ENCODE measurements at regions not wholly inside any gene's neighbourhood (a gene's known extent, or its start where the extent isn't known, plus 50 kb on each side); places are given as distances from the start of the nearest gene placed in this dataset.

- CTCF ChIA-PET: no interaction called here
- intact Hi-C loops (cut with DNase I, micrococcal nuclease): no loop called here
Observed at GRCh38 chr4:119823045-119823444, 194.4 kb upstream of the PDE5A start.

GRCh38 chr4:119816473-119816872, 187.9 kb upstream of the PDE5A start:
- peaks cover 0 to 4% of the 10 kb centered on the region in 2 experiments for H3K27me3 ChIP-seq (ENCODE audit: control insufficient read depth in 1 of 2, insufficient read depth in 2 of 2, low read length in 2 of 2)
- ChIA-PET POLR2A (no interaction called here), CTCF (no interaction called here)
- no peak overlapping the region for H3K4me3 ChIP-seq (ENCODE audit: low read length)
- intact Hi-C loops (cut with DNase I, micrococcal nuclease): no loop called here
- no peak overlapping the region for H3K27ac Mint-ChIP-seq
- peaks cover 0 to 8% of the 10 kb centered on the region in 2 experiments for H3K9me3 ChIP-seq (ENCODE audit: control insufficient read depth in 1 of 2, insufficient read depth in 1 of 2, low read length in 2 of 2)
- H3K27me3 Mint-ChIP-seq: peaks cover 24% of the 10 kb centered on the region
- H3K4me1 ChIP-seq (ENCODE audit: insufficient read depth, low read length): no peaks in the 10 kb centered on the region
- H3K36me3 ChIP-seq (ENCODE audit: insufficient read depth, low read length): no peaks in the 10 kb centered on the region
- no peak overlapping the region for H3K27ac ChIP-seq (ENCODE audit: low read depth in 1 of 2, low read length in 2 of 2)
- H3K4me3 Mint-ChIP-seq: no peak overlapping the region
- H3K36me3 Mint-ChIP-seq (ENCODE audit: low read depth): no peaks in the 10 kb centered on the region
- no peak for DNase-seq
- H3K4me1 Mint-ChIP-seq (ENCODE audit: low read depth): no peaks in the 10 kb centered on the region
- TF ChIP-seq CTCF (IDR thresholded peaks at IDR 0.05): no peak
- no peak for ATAC-seq (ENCODE audit: poor library complexity)
- peaks cover 4% of the 10 kb centered on the region for H3K9me3 Mint-ChIP-seq

More at GRCh38 chr4:119823045-119823444, 194.4 kb upstream of the PDE5A start:
- Histone ChIP-seq H3K27ac (ENCODE audit: low read depth in 1 of 2, low read length in 2 of 2) (no peak overlapping the region), H3K9me3 (ENCODE audit: control insufficient read depth in 1 of 2, insufficient read depth in 1 of 2, low read length in 2 of 2) (no peaks in the 10 kb centered on the region), H3K36me3 (ENCODE audit: insufficient read depth, low read length) (no peaks in the 10 kb centered on the region), H3K27me3 (ENCODE audit: control insufficient read depth in 1 of 2, insufficient read depth in 2 of 2, low read length in 2 of 2) (no peaks in the 10 kb centered on the region), H3K4me3 (ENCODE audit: low read length) (no peak overlapping the region), H3K4me1 (ENCODE audit: insufficient read depth, low read length) (no peaks in the 10 kb centered on the region)
- no peaks in the 10 kb centered on the region for H3K36me3 Mint-ChIP-seq (ENCODE audit: low read depth)
- no peaks in the 10 kb centered on the region for H3K9me3 Mint-ChIP-seq
- DNase-seq (no peak), ATAC-seq (ENCODE audit: poor library complexity) (no peak)
- H3K27me3 Mint-ChIP-seq: peaks cover 12% of the 10 kb centered on the region
- no peaks in the 10 kb centered on the region for H3K4me1 Mint-ChIP-seq (ENCODE audit: low read depth)
- no peak overlapping the region for H3K27ac Mint-ChIP-seq
- TF ChIP-seq CTCF (IDR thresholded peaks at IDR 0.05): no peak
- no peak overlapping the region for H3K4me3 Mint-ChIP-seq
- POLR2A ChIA-PET: no interaction called here

- Mint-ChIP-seq H3K27ac (no peak overlapping the region), H3K9me3 (peaks cover 6% of the 10 kb centered on the region), H3K4me1 (ENCODE audit: low read depth) (no peaks in the 10 kb centered on the region), H3K27me3 (no peaks in the 10 kb centered on the region), H3K4me3 (no peak overlapping the region), H3K36me3 (ENCODE audit: low read depth) (no peaks in the 10 kb centered on the region)
- no peaks in the 10 kb centered on the region for H3K36me3 ChIP-seq (ENCODE audit: insufficient read depth, low read length)
- no peak overlapping the region for H3K4me3 ChIP-seq (ENCODE audit: low read length)
- peaks cover 0 to 4% of the 10 kb centered on the region in 2 experiments for H3K27me3 ChIP-seq (ENCODE audit: control insufficient read depth in 1 of 2, insufficient read depth in 2 of 2, low read length in 2 of 2)
- no peak for TF ChIP-seq CTCF (IDR thresholded peaks at IDR 0.05)
- no peaks in the 10 kb centered on the region for H3K4me1 ChIP-seq (ENCODE audit: insufficient read depth, low read length)
- intact Hi-C loops (cut with DNase I, micrococcal nuclease): no loop called here
- H3K9me3 ChIP-seq (ENCODE audit: control insufficient read depth in 1 of 2, insufficient read depth in 1 of 2, low read length in 2 of 2): peaks cover 0 to 8% of the 10 kb centered on the region in 2 experiments
- CTCF ChIA-PET: no interaction called here
- POLR2A ChIA-PET: no interaction called here
- ATAC-seq (ENCODE audit: poor library complexity) (no peak), DNase-seq (no peak)
- no peak overlapping the region for H3K27ac ChIP-seq (ENCODE audit: low read depth in 1 of 2, low read length in 2 of 2)
Observed at GRCh38 chr4:119810001-119810400, 181.4 kb upstream of the PDE5A start.
